HepG2 (cell line): ENCODE measurements at regions not wholly inside any gene's neighbourhood (a gene's known extent, or its start where the extent isn't known, plus 50 kb on each side); places are given as distances from the start of the nearest gene placed in this dataset.

ENCODE experiments used
- ATAC-seq: fragments of 200-7000 bp; cut with Tn5 transposase; 3 replicates; pipeline ENCODE4 v1.9.1; 2020; ENCODE audit warnings: mild to moderate bottlenecking, moderate library complexity
- BruUV-seq: library from RNA; stranded (reverse); fragments of 400-500 nt; replicated peaks from 2 replicates; lab custom pipeline; 2021; lab: Mats Ljungman, UMichigan
- CTCF ChIA-PET: fragments of 300-600 bp; formaldehyde crosslinking; extraction: SDS; loops from one replicate; lab custom pipeline; 2021; ENCODE audit warnings: low total read pairs, inconsistent platforms, low intra/inter-chr PET ratio; lab: Yijun Ruan, JAX
- POLR2A ChIA-PET: fragments of 350-600 bp; sonication (Branson Sonifier 250); formaldehyde crosslinking; loops from one replicate; lab custom pipeline; 2020; ENCODE audit warnings: antibody characterized with exemption, inconsistent platforms; lab: Yijun Ruan, JAX
- DNase-seq: peaks from one replicate; pipeline ENCODE4 v3.0.0-alpha.2; 2015; ENCODE audit warnings: low spot score
- FAIRE-seq: peaks from 3 replicates; lab custom pipeline; 2011; peaks lifted over from hg19 to GRCh38; lab: Jason Lieb, UNC
- H2AFZ ChIP-seq: one replicate; pipeline ENCODE4 v1.6.1; 2011; ENCODE audit warnings: low read length, inconsistent platforms
- H3K27ac ChIP-seq: fragments of 300-600 bp; 3 replicates; pipeline ENCODE4 v1.8.0; 2011; ENCODE audit warnings: mixed run types, mild to moderate bottlenecking, mixed read lengths, low read length, inconsistent platforms; ENCODE audit not compliant: insufficient read depth; ENCODE audit errors: extremely low read length
- H3K27me3 ChIP-seq, 2 experiments: fragments of 200-600 bp in 1 of 2; 2 replicates in 1 of 2; 3 replicates in 1 of 2; pipeline versions ENCODE4 v1.6.0 to v1.8.0; 2011; ENCODE audit warnings: low read length in 2 of 2, mild to moderate bottlenecking in 2 of 2, moderate library complexity in 2 of 2, inconsistent platforms in 1 of 2; ENCODE audit not compliant: insufficient read depth in 2 of 2, control insufficient read depth in 1 of 2
- H3K36me3 ChIP-seq, 2 experiments: fragments of 200-600 bp in 1 of 2; replicated peaks in 1 of 2; 2 replicates in 1 of 2; 3 replicates in 1 of 2; pipeline versions ENCODE4 v1.5.1 to v1.8.0; 2011; ENCODE audit warnings: low read length in 2 of 2, inconsistent platforms in 1 of 2; ENCODE audit not compliant: insufficient read depth in 2 of 2, control insufficient read depth in 1 of 2
- H3K4me1 ChIP-seq: 2 replicates; pipeline ENCODE4 v1.5.1; 2012; ENCODE audit warnings: low read length, inconsistent platforms; ENCODE audit not compliant: insufficient read depth
- H3K4me2 ChIP-seq: 2 replicates; pipeline ENCODE4 v1.6.0; 2011; ENCODE audit warnings: low read depth, low read length, inconsistent platforms
- H3K4me3 ChIP-seq, 3 experiments: fragments of 200-600 bp in 1 of 3; sonication (generic), shearing (Covaris generic) in 1 of 3; replicated peaks in 1 of 3; 2 replicates each; pipeline ENCODE4 v1.5.1; 2011 to 2016; ENCODE audit warnings: low read length in 3 of 3, inconsistent platforms in 2 of 3, low read depth in 2 of 3, mild to moderate bottlenecking in 2 of 3, control low read depth in 1 of 3, mixed read lengths in 1 of 3; ENCODE audit not compliant: insufficient read depth in 1 of 3
- H3K79me2 ChIP-seq: one replicate; pipeline ENCODE4 v1.6.1; 2011; ENCODE audit warnings: low read length, inconsistent platforms; ENCODE audit not compliant: insufficient read depth
- H3K9ac ChIP-seq: 2 replicates; pipeline ENCODE4 v1.6.0; 2011; ENCODE audit warnings: mild to moderate bottlenecking, low read depth, low read length, inconsistent platforms; ENCODE audit not compliant: insufficient read depth
- H3K9me3 ChIP-seq: 2 replicates; pipeline ENCODE4 v1.5.1; 2012; ENCODE audit warnings: mild to moderate bottlenecking, low read length
- H4K20me1 ChIP-seq: 2 replicates; pipeline ENCODE4 v1.6.0; 2011; ENCODE audit warnings: inconsistent platforms, mild to moderate bottlenecking, low read length, moderate library complexity; ENCODE audit not compliant: insufficient read depth
- BHLHE40 ChIP-seq: IDR thresholded peaks from 2 replicates; pipeline ENCODE4 v1.6.1; 2011; ENCODE audit warnings: low read length, improper control_type of control experiment
- FOXJ3 ChIP-seq: sonication (generic); formaldehyde crosslinking; IDR thresholded peaks from 2 replicates; pipeline ENCODE4 v1.4.0; 2020; ENCODE audit warnings: missing genetic modification reagents, mild to moderate bottlenecking, borderline replicate concordance
- FOXK1 ChIP-seq: sonication (generic); formaldehyde crosslinking; IDR thresholded peaks from 2 replicates; pipeline ENCODE4 v1.4.0; 2020; ENCODE audit warnings: low read depth, missing genetic modification reagents, borderline replicate concordance
- MED1 ChIP-seq: sonication (generic); formaldehyde crosslinking; IDR thresholded peaks from 2 replicates; pipeline ENCODE4 v1.4.0; 2020; ENCODE audit warnings: missing genetic modification reagents
- MTA3 ChIP-seq: sonication (generic); formaldehyde crosslinking; IDR thresholded peaks from 2 replicates; pipeline ENCODE4 v1.4.0; 2020; ENCODE audit warnings: missing genetic modification reagents
- MXI1 ChIP-seq: IDR thresholded peaks from 3 replicates; pipeline ENCODE4 v1.6.1; 2012; ENCODE audit warnings: low read depth, low read length, inconsistent platforms, borderline replicate concordance
- NR2F6 ChIP-seq, 2 experiments: IDR thresholded peaks; 2 replicates each; pipeline ENCODE4 v1.6.1; 2016; ENCODE audit warnings: antibody characterized with exemption in 1 of 2, mild to moderate bottlenecking in 1 of 2
- PHF8 ChIP-seq: sonication (generic); formaldehyde crosslinking; IDR thresholded peaks from 2 replicates; pipeline ENCODE4 v1.5.0; 2020; ENCODE audit warnings: missing genetic modification reagents
- POLR2AphosphoS5 ChIP-seq: IDR thresholded peaks from 2 replicates; pipeline ENCODE4 v1.6.1; 2012; ENCODE audit warnings: low read depth, low read length
- SKI ChIP-seq: fragments of 450-650 bp; IDR thresholded peaks from one replicate; pipeline ENCODE4 v1.6.1; 2018; ENCODE audit warnings: mild to moderate bottlenecking; ENCODE audit not compliant: partially characterized antibody
- TCF7 ChIP-seq: sonication (generic); IDR thresholded peaks from 2 replicates; pipeline ENCODE4 v1.6.1; 2016; ENCODE audit warnings: antibody characterized with exemption, low read depth
- ZFYVE20 ChIP-seq: sonication (generic); formaldehyde crosslinking; IDR thresholded peaks from 2 replicates; pipeline ENCODE4 v1.8.0; 2023; ENCODE audit warnings: low read depth, mild to moderate bottlenecking, moderate library complexity, missing genetic modification reagents, borderline replicate concordance
- ZNF12 ChIP-seq: sonication (generic); formaldehyde crosslinking; IDR thresholded peaks from 2 replicates; pipeline ENCODE4 v1.5.0; 2020; ENCODE audit warnings: missing genetic modification reagents
- ZNF530 ChIP-seq: sonication (generic); formaldehyde crosslinking; IDR thresholded peaks from 2 replicates; pipeline ENCODE4 v1.5.0; 2020; ENCODE audit warnings: low read depth, mild to moderate bottlenecking, missing genetic modification reagents
- ZNF552 ChIP-seq: sonication (generic); formaldehyde crosslinking; IDR thresholded peaks from 2 replicates; pipeline ENCODE4 v1.9.0; 2022; ENCODE audit warnings: missing genetic modification reagents, mild to moderate bottlenecking, borderline replicate concordance
- ZNF674 ChIP-seq: sonication (generic); formaldehyde crosslinking; IDR thresholded peaks from 2 replicates; pipeline ENCODE4 v1.5.0; 2020; ENCODE audit warnings: low read depth, mild to moderate bottlenecking, missing genetic modification reagents
- WGBS: methylation state at CpG from one replicate; pipeline ENCODE4 v1.1.6; 2017; ENCODE audit warnings: low lambda C conversion rate; 5-methylcytosine and 5-hydroxymethylcytosine counted together
- in situ Hi-C: cut with HindIII; loops from 2 replicates; pipeline ENCODE4 v1.10.0; 2017; ENCODE audit warnings: low pct_unique_long_range_greater_than_20kb; ENCODE audit not compliant: extremely low pct_ligation_motif_present
- intact Hi-C: fragments of 100-400 bp; cut with micrococcal nuclease; formaldehyde crosslinking; loops from one replicate; pipeline ENCODE4 v1.10.0; 2022; ENCODE audit not compliant: unreplicated experiment
- TF ChIP-seq, protein P1 (sequence below): sonication (generic); formaldehyde crosslinking; IDR thresholded peaks from 2 replicates; pipeline ENCODE4 v1.8.1; 2023; ENCODE audit warnings: mild to moderate bottlenecking, inconsistent platforms, moderate library complexity, missing genetic modification reagents, borderline replicate concordance
- TF ChIP-seq, protein P2 (sequence below): sonication (generic); formaldehyde crosslinking; IDR thresholded peaks from 2 replicates; pipeline ENCODE4 v1.4.0; 2020; ENCODE audit warnings: missing genetic modification reagents
- TF ChIP-seq, protein P3 (sequence below): sonication (generic); formaldehyde crosslinking; IDR thresholded peaks from 2 replicates; pipeline ENCODE4 v1.4.0; 2020; ENCODE audit warnings: missing genetic modification reagents

DNA sequence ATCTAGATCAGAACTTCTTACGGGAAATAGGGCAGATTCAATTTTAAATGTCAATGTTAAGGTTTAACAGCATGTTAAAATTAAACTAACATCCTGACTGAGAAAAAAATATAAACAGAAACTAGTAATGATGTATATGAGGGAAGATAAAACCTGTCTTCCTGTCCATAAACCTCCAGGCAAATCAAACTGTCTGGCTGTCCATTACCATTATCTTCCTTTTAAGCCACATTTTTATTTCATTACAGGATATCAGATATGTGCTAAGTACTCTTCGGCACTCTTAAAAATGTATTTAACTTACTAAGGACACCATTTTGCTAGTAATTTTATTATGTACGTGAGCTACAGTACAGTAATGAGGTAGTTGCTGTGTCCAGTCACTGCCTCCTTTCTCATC is 1461.7 kb upstream of the ALCAM start:
- FAIRE-seq, result no peak
- CTCF ChIA-PET, result no interaction called here
- DNase-seq, result no peak

More for the DNA sequence above, 1461.7 kb upstream of the ALCAM start:
- Histone ChIP-seq H3K27ac (no peak overlapping the region), H3K4me3 (no peak overlapping the region), H3K9ac (no peak overlapping the region), H3K27me3 (no peaks in the 10 kb centered on the region), H3K4me1 (peaks cover 6% of the 10 kb centered on the region; the same call in 1 of the 2 replicates), H4K20me1 (no peaks in the 10 kb centered on the region), H2AFZ (no peak overlapping the region), H3K79me2 (no peaks in the 10 kb centered on the region), H3K4me2 (no peak overlapping the region), H3K36me3 (no peaks in the 10 kb centered on the region), H3K9me3 (no peaks in the 10 kb centered on the region)
- TF ChIP-seq TCF7 (no peak), MXI1 (no peak), ZFYVE20 (CRISPR knock-in tag) (no peak), SKI (no peak), POLR2AphosphoS5 (no peak), PHF8 (CRISPR knock-in tag) (no peak), NR2F6 (IDR thresholded peaks at IDR 0.05) (no peak), NR2F6 (CRISPR knock-in tag; IDR thresholded peaks at IDR 0.05) (no peak), MED1 (CRISPR knock-in tag) (no peak), MTA3 (CRISPR knock-in tag) (no peak), ZNF530 (CRISPR knock-in tag) (no peak), BHLHE40 (no peak), ZNF552 (CRISPR knock-in tag) (no peak), FOXJ3 (no peak), ZNF12 (CRISPR knock-in tag) (no peak), FOXK1 (no peak), ZNF674 (CRISPR knock-in tag) (no peak)
- TF ChIP-seq, protein P1, sequence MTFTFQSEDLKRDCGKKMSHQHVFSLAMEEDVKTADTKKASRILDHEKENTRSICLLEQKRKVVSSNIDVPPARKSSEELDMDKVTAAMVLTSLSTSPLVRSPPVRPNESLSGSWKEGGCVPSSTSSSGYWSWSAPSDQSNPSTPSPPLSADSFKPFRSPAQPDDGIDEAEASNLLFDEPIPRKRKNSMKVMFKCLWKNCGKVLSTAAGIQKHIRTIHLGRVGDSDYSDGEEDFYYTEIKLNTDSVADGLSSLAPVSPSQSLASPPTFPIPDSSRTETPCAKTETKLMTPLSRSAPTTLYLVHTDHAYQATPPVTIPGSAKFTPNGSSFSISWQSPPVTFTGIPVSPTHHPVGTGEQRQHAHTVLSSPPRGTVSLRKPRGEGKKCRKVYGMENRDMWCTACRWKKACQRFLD (CRISPR knock-in tag), result no peak
- TF ChIP-seq, protein P2, sequence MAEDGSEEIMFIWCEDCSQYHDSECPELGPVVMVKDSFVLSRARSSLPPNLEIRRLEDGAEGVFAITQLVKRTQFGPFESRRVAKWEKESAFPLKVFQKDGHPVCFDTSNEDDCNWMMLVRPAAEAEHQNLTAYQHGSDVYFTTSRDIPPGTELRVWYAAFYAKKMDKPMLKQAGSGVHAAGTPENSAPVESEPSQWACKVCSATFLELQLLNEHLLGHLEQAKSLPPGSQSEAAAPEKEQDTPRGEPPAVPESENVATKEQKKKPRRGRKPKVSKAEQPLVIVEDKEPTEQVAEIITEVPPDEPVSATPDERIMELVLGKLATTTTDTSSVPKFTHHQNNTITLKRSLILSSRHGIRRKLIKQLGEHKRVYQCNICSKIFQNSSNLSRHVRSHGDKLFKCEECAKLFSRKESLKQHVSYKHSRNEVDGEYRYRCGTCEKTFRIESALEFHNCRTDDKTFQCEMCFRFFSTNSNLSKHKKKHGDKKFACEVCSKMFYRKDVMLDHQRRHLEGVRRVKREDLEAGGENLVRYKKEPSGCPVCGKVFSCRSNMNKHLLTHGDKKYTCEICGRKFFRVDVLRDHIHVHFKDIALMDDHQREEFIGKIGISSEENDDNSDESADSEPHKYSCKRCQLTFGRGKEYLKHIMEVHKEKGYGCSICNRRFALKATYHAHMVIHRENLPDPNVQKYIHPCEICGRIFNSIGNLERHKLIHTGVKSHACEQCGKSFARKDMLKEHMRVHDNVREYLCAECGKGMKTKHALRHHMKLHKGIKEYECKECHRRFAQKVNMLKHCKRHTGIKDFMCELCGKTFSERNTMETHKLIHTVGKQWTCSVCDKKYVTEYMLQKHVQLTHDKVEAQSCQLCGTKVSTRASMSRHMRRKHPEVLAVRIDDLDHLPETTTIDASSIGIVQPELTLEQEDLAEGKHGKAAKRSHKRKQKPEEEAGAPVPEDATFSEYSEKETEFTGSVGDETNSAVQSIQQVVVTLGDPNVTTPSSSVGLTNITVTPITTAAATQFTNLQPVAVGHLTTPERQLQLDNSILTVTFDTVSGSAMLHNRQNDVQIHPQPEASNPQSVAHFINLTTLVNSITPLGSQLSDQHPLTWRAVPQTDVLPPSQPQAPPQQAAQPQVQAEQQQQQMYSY (CRISPR knock-in tag), result no peak
- TF ChIP-seq, protein P3, sequence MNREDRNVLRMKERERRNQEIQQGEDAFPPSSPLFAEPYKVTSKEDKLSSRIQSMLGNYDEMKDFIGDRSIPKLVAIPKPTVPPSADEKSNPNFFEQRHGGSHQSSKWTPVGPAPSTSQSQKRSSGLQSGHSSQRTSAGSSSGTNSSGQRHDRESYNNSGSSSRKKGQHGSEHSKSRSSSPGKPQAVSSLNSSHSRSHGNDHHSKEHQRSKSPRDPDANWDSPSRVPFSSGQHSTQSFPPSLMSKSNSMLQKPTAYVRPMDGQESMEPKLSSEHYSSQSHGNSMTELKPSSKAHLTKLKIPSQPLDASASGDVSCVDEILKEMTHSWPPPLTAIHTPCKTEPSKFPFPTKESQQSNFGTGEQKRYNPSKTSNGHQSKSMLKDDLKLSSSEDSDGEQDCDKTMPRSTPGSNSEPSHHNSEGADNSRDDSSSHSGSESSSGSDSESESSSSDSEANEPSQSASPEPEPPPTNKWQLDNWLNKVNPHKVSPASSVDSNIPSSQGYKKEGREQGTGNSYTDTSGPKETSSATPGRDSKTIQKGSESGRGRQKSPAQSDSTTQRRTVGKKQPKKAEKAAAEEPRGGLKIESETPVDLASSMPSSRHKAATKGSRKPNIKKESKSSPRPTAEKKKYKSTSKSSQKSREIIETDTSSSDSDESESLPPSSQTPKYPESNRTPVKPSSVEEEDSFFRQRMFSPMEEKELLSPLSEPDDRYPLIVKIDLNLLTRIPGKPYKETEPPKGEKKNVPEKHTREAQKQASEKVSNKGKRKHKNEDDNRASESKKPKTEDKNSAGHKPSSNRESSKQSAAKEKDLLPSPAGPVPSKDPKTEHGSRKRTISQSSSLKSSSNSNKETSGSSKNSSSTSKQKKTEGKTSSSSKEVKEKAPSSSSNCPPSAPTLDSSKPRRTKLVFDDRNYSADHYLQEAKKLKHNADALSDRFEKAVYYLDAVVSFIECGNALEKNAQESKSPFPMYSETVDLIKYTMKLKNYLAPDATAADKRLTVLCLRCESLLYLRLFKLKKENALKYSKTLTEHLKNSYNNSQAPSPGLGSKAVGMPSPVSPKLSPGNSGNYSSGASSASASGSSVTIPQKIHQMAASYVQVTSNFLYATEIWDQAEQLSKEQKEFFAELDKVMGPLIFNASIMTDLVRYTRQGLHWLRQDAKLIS (CRISPR knock-in tag), result no peak
- no peak for ATAC-seq
- WGBS, result 54% methylated on average over 3 of the region's 3 CpGs
- in situ Hi-C loops, result no loop called here
- POLR2A ChIA-PET, result no interaction called here
- intact Hi-C loops, result no loop called here
- no TSS peak for BruUV-seq
